ENCODE measurements at regions not wholly inside any gene's neighbourhood (a gene's known extent, or its start where the extent isn't known, plus 50 kb on each side); places are given as distances from the start of the nearest gene placed in this dataset.

DNA sequence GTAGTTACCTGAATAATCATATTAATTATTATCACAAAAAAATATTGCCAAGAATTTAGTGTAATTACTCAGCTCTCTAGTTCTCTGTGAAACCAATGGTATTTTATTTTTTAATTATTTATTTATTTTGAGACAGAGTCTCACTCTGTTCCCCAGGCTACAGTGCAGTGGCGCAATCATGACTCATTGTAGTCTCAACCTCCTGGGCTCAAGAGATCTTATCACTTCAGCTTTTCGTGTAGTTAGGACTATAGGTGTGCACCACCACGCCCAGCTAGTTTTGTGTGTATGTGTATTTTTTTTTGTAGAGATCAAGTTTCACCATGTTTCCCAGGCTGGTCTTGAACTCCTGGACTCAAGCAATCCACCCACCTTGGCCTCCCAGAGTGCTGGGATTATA is 440.4 kb upstream of the CDH20 start:
- H3K4me1 ChIP-seq: no peaks in the 10 kb centered on the region
- WGBS, 2 donors: 55 to 58% methylated on average over 3 of the region's 3 CpGs
- H3K9me3 ChIP-seq: no peaks in the 10 kb centered on the region
- no peak overlapping the region for H3K27ac ChIP-seq
- no peak for ATAC-seq
- H3K4me3 ChIP-seq: no peak overlapping the region
- DNase-seq: no peak
- H3K36me3 ChIP-seq (replicated peaks in 1 of 2; ENCODE audit: insufficient read depth in 1 of 2, low read depth in 2 of 2): no peaks in the 10 kb centered on the region
- intact Hi-C loops (cut with DNase I): no loop called here
- H3K27me3 ChIP-seq: no peaks in the 10 kb centered on the region
- TF ChIP-seq, protein P1, sequence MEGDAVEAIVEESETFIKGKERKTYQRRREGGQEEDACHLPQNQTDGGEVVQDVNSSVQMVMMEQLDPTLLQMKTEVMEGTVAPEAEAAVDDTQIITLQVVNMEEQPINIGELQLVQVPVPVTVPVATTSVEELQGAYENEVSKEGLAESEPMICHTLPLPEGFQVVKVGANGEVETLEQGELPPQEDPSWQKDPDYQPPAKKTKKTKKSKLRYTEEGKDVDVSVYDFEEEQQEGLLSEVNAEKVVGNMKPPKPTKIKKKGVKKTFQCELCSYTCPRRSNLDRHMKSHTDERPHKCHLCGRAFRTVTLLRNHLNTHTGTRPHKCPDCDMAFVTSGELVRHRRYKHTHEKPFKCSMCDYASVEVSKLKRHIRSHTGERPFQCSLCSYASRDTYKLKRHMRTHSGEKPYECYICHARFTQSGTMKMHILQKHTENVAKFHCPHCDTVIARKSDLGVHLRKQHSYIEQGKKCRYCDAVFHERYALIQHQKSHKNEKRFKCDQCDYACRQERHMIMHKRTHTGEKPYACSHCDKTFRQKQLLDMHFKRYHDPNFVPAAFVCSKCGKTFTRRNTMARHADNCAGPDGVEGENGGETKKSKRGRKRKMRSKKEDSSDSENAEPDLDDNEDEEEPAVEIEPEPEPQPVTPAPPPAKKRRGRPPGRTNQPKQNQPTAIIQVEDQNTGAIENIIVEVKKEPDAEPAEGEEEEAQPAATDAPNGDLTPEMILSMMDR (IDR thresholded peaks at IDR 0.05): no peak

DNA sequence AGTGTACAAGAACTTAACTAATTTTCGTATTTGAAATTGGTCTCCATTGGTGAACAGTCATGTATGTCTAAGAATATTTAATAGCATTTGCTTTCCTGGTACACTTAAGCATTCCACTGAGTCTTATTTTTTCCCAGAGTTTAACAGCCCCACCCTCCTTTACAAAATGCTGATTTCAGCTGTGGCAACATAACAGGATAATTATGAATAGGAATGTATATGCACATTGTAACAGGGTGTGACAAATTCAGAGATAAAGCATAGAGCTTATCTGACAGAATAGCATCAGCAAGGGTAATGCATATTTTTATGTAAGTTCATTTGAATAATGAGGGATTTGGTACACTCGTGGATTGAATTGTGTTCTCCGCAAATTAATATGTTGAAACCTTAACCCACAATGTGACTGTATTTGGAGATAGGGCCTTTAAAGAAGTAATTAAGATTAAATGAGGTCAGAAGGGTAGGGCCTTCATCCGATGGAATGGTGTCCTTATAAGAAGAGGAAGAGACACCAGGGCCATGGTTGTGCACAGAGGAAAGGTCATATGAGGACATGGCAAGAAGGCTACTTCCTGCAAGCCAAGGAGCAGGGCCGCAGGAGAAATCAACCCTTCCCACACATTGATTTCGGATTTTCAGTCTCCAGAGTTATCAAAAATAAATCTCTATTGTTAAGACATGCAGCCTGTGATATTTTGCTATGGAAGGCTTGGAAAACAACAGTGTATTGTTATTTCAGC is 439.7 kb upstream of the CDH20 start:
- Histone ChIP-seq H3K36me3 (replicated peaks in 1 of 2; ENCODE audit: insufficient read depth in 1 of 2, low read depth in 2 of 2) (no peaks in the 10 kb centered on the region), H3K4me1 (no peaks in the 10 kb centered on the region), H3K9me3 (no peaks in the 10 kb centered on the region), H3K27me3 (no peaks in the 10 kb centered on the region), H3K4me3 (no peak overlapping the region), H3K27ac (no peak overlapping the region)
- TF ChIP-seq, protein P1 (IDR thresholded peaks at IDR 0.05): no peak
- TF ChIP-seq POLR2A (IDR thresholded peaks at IDR 0.05): no peak
- WGBS, 2 donors: 63 to 68% methylated on average over 6 of the region's 6 CpGs
- intact Hi-C loops (cut with DNase I): no loop called here
- no peak for ATAC-seq
- no peak for DNase-seq

DNA sequence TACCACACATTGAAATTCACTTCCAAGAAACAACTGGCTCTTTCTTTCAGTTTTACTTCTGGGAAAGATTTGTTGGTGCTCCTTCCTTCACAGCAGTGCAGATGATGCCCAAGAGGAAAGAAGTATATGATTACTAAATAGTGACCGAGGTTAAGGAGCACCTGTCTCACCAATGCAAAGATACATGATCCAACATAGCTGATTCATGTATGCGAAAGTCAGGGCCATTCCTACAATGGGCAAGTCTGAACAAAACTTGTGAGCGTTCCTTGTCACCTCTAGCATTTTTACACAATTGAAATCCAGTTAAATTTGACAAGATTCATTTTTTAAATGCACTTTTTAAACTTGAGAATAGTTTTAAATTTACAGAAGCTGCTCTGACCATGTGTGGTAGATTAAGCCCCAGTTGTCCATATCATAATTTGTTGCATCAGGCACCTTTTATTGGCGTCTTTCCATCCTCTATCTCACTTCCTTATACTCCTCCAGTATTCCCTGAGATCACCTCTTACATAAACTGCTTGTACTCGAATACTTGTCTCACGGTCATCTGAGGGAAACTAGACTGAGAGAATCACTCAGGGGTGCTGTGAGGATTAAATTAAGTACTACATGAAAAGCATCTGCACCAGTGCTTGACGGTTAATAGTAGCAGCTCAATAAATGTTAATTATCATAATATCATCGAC is 438.8 kb upstream of the CDH20 start:
- 58 to 63% methylated on average over 8 of the region's 8 CpGs for WGBS, 2 donors
- no peak for TF ChIP-seq POLR2A (IDR thresholded peaks at IDR 0.05)
- TF ChIP-seq, protein P1 (IDR thresholded peaks at IDR 0.05): no peak
- ATAC-seq (no peak), DNase-seq (no peak)
- H3K9me3 ChIP-seq: no peaks in the 10 kb centered on the region
- H3K36me3 ChIP-seq (replicated peaks in 1 of 2; ENCODE audit: insufficient read depth in 1 of 2, low read depth in 2 of 2): no peaks in the 10 kb centered on the region
- no peak overlapping the region for H3K27ac ChIP-seq
- H3K4me1 ChIP-seq: no peaks in the 10 kb centered on the region
- intact Hi-C loops (cut with DNase I): no loop called here
- no peak overlapping the region for H3K4me3 ChIP-seq
- no peaks in the 10 kb centered on the region for H3K27me3 ChIP-seq

DNA sequence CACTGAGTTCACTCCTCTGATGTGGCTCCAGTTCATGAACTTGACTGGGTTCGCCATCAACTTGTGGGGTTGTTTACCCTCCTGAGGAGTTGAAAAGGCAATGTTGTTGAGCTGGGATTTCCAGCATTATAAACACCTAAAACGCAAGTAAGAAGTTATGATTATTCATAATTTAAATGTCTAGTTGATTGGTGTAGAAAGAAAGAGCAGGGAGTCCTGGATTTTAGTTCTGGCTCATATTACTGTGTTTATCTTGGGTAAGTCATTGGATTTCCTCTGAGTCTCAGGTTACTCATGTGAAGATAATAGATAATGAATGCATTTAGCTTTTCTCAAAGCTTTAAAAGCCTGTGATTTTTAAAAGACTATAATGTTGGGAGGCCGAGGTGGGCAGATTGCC is 438.0 kb upstream of the CDH20 start:
- DNase-seq: no peak
- H3K4me1 ChIP-seq: no peaks in the 10 kb centered on the region
- intact Hi-C loops (cut with DNase I): no loop called here
- ATAC-seq: no peak
- 41 to 52% methylated on average over 3 of the region's 3 CpGs for WGBS, 2 donors
- no peak overlapping the region for H3K4me3 ChIP-seq
- no peaks in the 10 kb centered on the region for H3K9me3 ChIP-seq
- H3K27ac ChIP-seq: no peak overlapping the region
- no peaks in the 10 kb centered on the region for H3K27me3 ChIP-seq
- H3K36me3 ChIP-seq (replicated peaks in 1 of 2; ENCODE audit: insufficient read depth in 1 of 2, low read depth in 2 of 2): no peaks in the 10 kb centered on the region
- TF ChIP-seq POLR2A (IDR thresholded peaks at IDR 0.05): no peak

DNA sequence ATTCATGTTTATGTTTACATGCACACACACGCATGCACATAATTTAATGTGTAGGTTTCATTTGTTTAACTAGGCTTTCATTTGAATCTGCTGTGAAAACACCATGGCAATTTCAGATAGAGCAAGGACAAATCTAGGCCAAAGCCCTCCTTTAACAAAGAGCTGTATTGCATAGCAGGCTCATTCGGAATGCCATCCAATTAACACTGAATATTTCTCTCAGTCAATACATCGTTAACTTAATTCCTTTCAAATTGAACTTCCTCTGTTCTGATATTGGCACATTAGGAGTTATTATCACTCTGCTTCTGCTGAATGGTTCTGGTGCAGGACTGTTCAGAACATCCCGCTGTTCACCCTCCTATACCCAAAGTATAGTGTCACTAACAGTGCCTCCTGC is 435.1 kb upstream of the CDH20 start:
- no peaks in the 10 kb centered on the region for H3K9me3 ChIP-seq
- no peak for ATAC-seq
- no peaks in the 10 kb centered on the region for H3K4me1 ChIP-seq
- TF ChIP-seq, protein P1 (IDR thresholded peaks at IDR 0.05): no peak
- TF ChIP-seq POLR2A (IDR thresholded peaks at IDR 0.05): no peak
- 56 to 63% methylated on average over 4 of the region's 4 CpGs for WGBS, 2 donors
- H3K36me3 ChIP-seq (replicated peaks in 1 of 2; ENCODE audit: insufficient read depth in 1 of 2, low read depth in 2 of 2): no peaks in the 10 kb centered on the region
- intact Hi-C loops (cut with DNase I): no loop called here
- no peak overlapping the region for H3K27ac ChIP-seq
- no peak overlapping the region for H3K4me3 ChIP-seq
- DNase-seq: no peak
- no peaks in the 10 kb centered on the region for H3K27me3 ChIP-seq

Measured in body of pancreas (tissue), 4 donors.